ENCODE measurements at regions not wholly inside any gene's neighbourhood (a gene's known extent, or its start where the extent isn't known, plus 50 kb on each side); places are given as distances from the start of the nearest gene placed in this dataset.

- TF ChIP-seq CTCF (IDR thresholded peaks at IDR 0.05) (no peak), POLR2A (IDR thresholded peaks at IDR 0.05) (no peak)
Measured at GRCh38 chr14:55914771-55915170, 203.4 kb upstream of the PELI2 start.

All from adrenal gland (tissue), 5 donors.